GM12878 (cell line): ENCODE measurements at regions not wholly inside any gene's neighbourhood (a gene's known extent, or its start where the extent isn't known, plus 50 kb on each side); places are given as distances from the start of the nearest gene placed in this dataset.

Experiments
- ATAC-seq: fragments of 200-7000 bp; cut with Tn5 transposase; 3 replicates; pipeline ENCODE4 v1.9.1; 2020; ENCODE audit warnings: mild to moderate bottlenecking, moderate library complexity
- BruUV-seq: library from RNA; stranded (reverse); fragments of 400-500 nt; replicated peaks from 2 replicates; lab custom pipeline; 2021; lab: Mats Ljungman, UMichigan
- CTCF ChIA-PET: fragments of 300-600 bp; sonication (Branson Sonifier 250); formaldehyde crosslinking; extraction: SDS; loops from one replicate; lab custom pipeline; 2021; ENCODE audit warnings: inconsistent platforms; lab: Yijun Ruan, JAX
- POLR2A ChIA-PET: fragments of 350-600 bp; formaldehyde crosslinking; extraction: SDS; loops from one replicate; lab custom pipeline; 2021; ENCODE audit warnings: inconsistent platforms; lab: Charles Lee
- RAD21 ChIA-PET: fragments of 300-600 bp; sonication (Branson Sonifier 250); formaldehyde crosslinking; loops from one replicate; lab custom pipeline; 2023; ENCODE audit warnings: antibody characterized with exemption; ENCODE audit not compliant: unreplicated experiment; lab: Charles Lee
- SMC1A ChIA-PET: fragments of 300-600 bp; sonication (Branson Sonifier 250); formaldehyde crosslinking; loops from one replicate; lab custom pipeline; 2023; ENCODE audit not compliant: unreplicated experiment, uncharacterized antibody; lab: Charles Lee
- DNase-seq: peaks from one replicate; pipeline ENCODE4 v3.0.0-alpha.2; 2011; ENCODE audit warnings: low read depth, low spot score
- FAIRE-seq: peaks from 3 replicates; lab custom pipeline; 2011; peaks lifted over from hg19 to GRCh38; lab: Jason Lieb, UNC
- H2AFZ ChIP-seq: 2 replicates; pipeline ENCODE4 v1.6.0; 2011; ENCODE audit warnings: low read depth, low read length, control low read depth; ENCODE audit not compliant: control insufficient read depth
- H3K27ac ChIP-seq: 2 replicates; pipeline ENCODE4 v1.5.1; 2011; ENCODE audit warnings: control low read depth; ENCODE audit not compliant: control insufficient read depth, insufficient read depth
- H3K27me3 ChIP-seq, 2 experiments: replicated peaks in 1 of 2; 2 replicates each; pipeline versions ENCODE4 v1.6.0 to v1.6.1; 2011; ENCODE audit warnings: low read length in 1 of 2; ENCODE audit not compliant: control insufficient read depth in 2 of 2, insufficient read depth in 2 of 2
- H3K36me3 ChIP-seq, 2 experiments: 2 replicates each; pipeline ENCODE4 v1.5.1; 2011; ENCODE audit warnings: low read length in 1 of 2; ENCODE audit not compliant: control insufficient read depth in 2 of 2, insufficient read depth in 2 of 2
- H3K4me1 ChIP-seq: 2 replicates; pipeline ENCODE4 v1.6.1; 2011; ENCODE audit warnings: mild to moderate bottlenecking, low read length, moderate library complexity, mixed read lengths; ENCODE audit not compliant: control insufficient read depth, insufficient read depth
- H3K4me2 ChIP-seq: 2 replicates; pipeline ENCODE4 v1.6.0; 2011; ENCODE audit warnings: control low read depth; ENCODE audit not compliant: control insufficient read depth, insufficient read depth
- H3K4me3 ChIP-seq: fragments of 200-600 bp; sonication (generic); 2 replicates; pipeline ENCODE4 v1.5.1; 2016
- H3K79me2 ChIP-seq: 2 replicates; pipeline ENCODE4 v1.6.0; 2011; ENCODE audit warnings: low read length; ENCODE audit not compliant: control insufficient read depth, insufficient read depth
- H3K9ac ChIP-seq: 2 replicates; pipeline ENCODE4 v1.8.0; 2011; ENCODE audit warnings: low read length, control low read depth, mixed read lengths; ENCODE audit not compliant: control insufficient read depth, insufficient read depth
- H3K9me3 ChIP-seq: replicated peaks from 3 replicates; pipeline ENCODE4 v1.5.1; 2011; ENCODE audit warnings: mild to moderate bottlenecking, low read length; ENCODE audit not compliant: control insufficient read depth, insufficient read depth
- H4K20me1 ChIP-seq: 2 replicates; pipeline ENCODE4 v1.6.0; 2011; ENCODE audit not compliant: control insufficient read depth, insufficient read depth
- DPF2 ChIP-seq: fragments of 450-650 bp; IDR thresholded peaks from 2 replicates; pipeline ENCODE4 v1.6.1; 2017; ENCODE audit warnings: mild to moderate bottlenecking
- HCFC1 ChIP-seq: fragments of 150-350 bp; IDR thresholded peaks from 2 replicates; pipeline ENCODE4 v1.6.1; 2014; ENCODE audit warnings: low read length
- KAT2A ChIP-seq: conservative IDR thresholded peaks from 2 replicates; pipeline ENCODE4 v1.6.1; 2011; ENCODE audit warnings: low read depth, low read length; ENCODE audit not compliant: control insufficient read depth
- MEF2B ChIP-seq: fragments of 450-650 bp; IDR thresholded peaks from 2 replicates; pipeline ENCODE4 v1.6.1; 2018; ENCODE audit warnings: mild to moderate bottlenecking, moderate library complexity; ENCODE audit not compliant: partially characterized antibody, poor library complexity, severe bottlenecking
- MYB ChIP-seq: fragments of 150-350 bp; IDR thresholded peaks from 2 replicates; pipeline ENCODE4 v1.6.1; 2014; ENCODE audit warnings: mild to moderate bottlenecking, low read depth, low read length, borderline replicate concordance
- MYC ChIP-seq: IDR thresholded peaks from 2 replicates; pipeline ENCODE4 v1.6.1; 2011; ENCODE audit warnings: mild to moderate bottlenecking, low read length, moderate library complexity, inconsistent platforms; ENCODE audit not compliant: insufficient read depth, insufficient replicate concordance, insufficient read length, severe bottlenecking
- NRF1 ChIP-seq: conservative IDR thresholded peaks from 2 replicates; pipeline ENCODE4 v1.6.1; 2011; ENCODE audit warnings: mild to moderate bottlenecking, low read depth, low read length, improper control_type of control experiment
- PML ChIP-seq: IDR thresholded peaks from 2 replicates; pipeline ENCODE4 v1.6.1; 2012; ENCODE audit warnings: low read length, inconsistent platforms
- RFX5 ChIP-seq: IDR thresholded peaks from 2 replicates; pipeline ENCODE4 v1.6.1; 2011; ENCODE audit warnings: low read depth, low read length, improper control_type of control experiment
- SREBF1 ChIP-seq: IDR thresholded peaks from 2 replicates; pipeline ENCODE4 v1.6.1; 2012; ENCODE audit warnings: mild to moderate bottlenecking, low read length
- SREBF2 ChIP-seq: IDR thresholded peaks from 2 replicates; pipeline ENCODE4 v1.6.1; 2012; ENCODE audit warnings: mild to moderate bottlenecking, low read length
- SUPT20H ChIP-seq: IDR thresholded peaks from 2 replicates; pipeline ENCODE4 v1.6.1; 2011; ENCODE audit warnings: low read depth, mild to moderate bottlenecking, low read length, moderate library complexity, borderline replicate concordance; ENCODE audit not compliant: control insufficient read depth
- TCF12 ChIP-seq: IDR thresholded peaks from 2 replicates; pipeline ENCODE4 v1.6.1; 2011; ENCODE audit warnings: low read depth, mild to moderate bottlenecking, low read length
- WRNIP1 ChIP-seq: IDR thresholded peaks from 2 replicates; pipeline ENCODE4 v1.6.1; 2011; ENCODE audit warnings: low read depth, low read length, improper control_type of control experiment, borderline replicate concordance
- ZNF207 ChIP-seq: fragments of 450-650 bp; IDR thresholded peaks from 2 replicates; pipeline ENCODE4 v1.6.1; 2014; ENCODE audit warnings: antibody characterized with exemption, mild to moderate bottlenecking, borderline replicate concordance
- WGBS: methylation state at CpG from one replicate; pipeline ENCODE4 v1.1.6; 2016; ENCODE audit warnings: low lambda C conversion rate; ENCODE audit not compliant: insufficient replicate concordance, insufficient coverage; ENCODE audit errors: missing lambda C conversion rate; 5-methylcytosine and 5-hydroxymethylcytosine counted together
- in situ Hi-C: fragments of 300-500 bp; cut with MboI; formaldehyde crosslinking; loops from 9 replicates; pipeline ENCODE4 v1.14.3; 2018; ENCODE audit warnings: mixed read lengths
- intact Hi-C: fragments of 100-400 bp; cut with micrococcal nuclease; formaldehyde crosslinking; loops from one replicate; pipeline ENCODE4 v1.14.2; 2022; ENCODE audit not compliant: unreplicated experiment
- TF ChIP-seq, protein P1 (sequence below): fragments of 150-350 bp; IDR thresholded peaks from 2 replicates; pipeline ENCODE4 v1.6.1; 2014; ENCODE audit warnings: mild to moderate bottlenecking, low read depth, low read length
- TF ChIP-seq, protein P2 (sequence below): IDR thresholded peaks from 2 replicates; pipeline ENCODE4 v1.6.1; 2012; ENCODE audit warnings: improper control_type of control experiment, low read depth, low read length; ENCODE audit not compliant: insufficient replicate concordance
- TF ChIP-seq, protein P3 (sequence below): IDR thresholded peaks from 2 replicates; pipeline ENCODE4 v1.6.1; 2011; ENCODE audit warnings: low read depth, mild to moderate bottlenecking, low read length, moderate library complexity, borderline replicate concordance; ENCODE audit errors: extremely low read depth

DNA sequence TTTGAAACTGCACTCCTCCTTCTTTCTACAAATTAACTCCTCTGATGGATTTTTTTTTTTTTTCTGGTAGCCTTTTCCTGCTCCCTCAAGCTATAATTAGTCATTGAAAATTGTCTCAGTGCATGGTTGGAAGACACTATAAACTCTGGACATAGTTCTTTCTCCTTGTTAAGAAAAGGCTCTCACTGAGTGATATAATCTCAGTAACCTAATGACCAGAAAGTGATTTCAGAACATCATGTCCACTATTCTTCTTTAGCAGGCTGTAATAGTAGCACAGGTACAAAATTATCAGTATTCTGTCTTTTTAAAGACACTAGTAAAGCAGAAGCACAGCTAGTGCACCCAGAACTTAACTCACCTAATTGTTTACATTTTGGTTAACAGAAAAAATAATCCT lies 752.6 kb upstream of the PHF14 start (continued):
- TF ChIP-seq, protein P1, sequence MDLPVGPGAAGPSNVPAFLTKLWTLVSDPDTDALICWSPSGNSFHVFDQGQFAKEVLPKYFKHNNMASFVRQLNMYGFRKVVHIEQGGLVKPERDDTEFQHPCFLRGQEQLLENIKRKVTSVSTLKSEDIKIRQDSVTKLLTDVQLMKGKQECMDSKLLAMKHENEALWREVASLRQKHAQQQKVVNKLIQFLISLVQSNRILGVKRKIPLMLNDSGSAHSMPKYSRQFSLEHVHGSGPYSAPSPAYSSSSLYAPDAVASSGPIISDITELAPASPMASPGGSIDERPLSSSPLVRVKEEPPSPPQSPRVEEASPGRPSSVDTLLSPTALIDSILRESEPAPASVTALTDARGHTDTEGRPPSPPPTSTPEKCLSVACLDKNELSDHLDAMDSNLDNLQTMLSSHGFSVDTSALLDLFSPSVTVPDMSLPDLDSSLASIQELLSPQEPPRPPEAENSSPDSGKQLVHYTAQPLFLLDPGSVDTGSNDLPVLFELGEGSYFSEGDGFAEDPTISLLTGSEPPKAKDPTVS: no peak
- no peak for TF ChIP-seq NRF1

DNA sequence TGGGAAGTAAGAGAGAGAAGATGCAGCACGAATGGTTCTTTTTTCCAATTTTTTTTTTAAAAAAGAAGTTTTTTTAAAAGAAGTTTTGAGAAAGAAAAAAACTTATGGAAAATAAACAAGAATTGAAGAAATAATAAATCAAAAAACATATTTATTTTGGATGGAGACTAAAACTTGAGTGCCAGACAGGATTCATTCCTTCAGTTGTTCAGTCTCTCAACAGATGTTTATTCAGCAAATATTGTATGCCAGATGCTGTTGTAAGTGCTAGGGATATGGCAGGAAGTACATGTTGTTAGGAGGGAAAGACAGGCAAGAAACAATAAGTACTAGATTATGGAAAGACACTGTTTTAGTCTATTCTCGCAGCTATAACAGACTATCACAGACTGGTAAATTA lies 750.7 kb upstream of the PHF14 start:
- ChIA-PET SMC1A (no interaction called here), CTCF (no interaction called here), POLR2A (no interaction called here), RAD21 (no interaction called here)
- in situ Hi-C loops: no loop called here
- no peaks in the 10 kb centered on the region for H4K20me1 ChIP-seq
- intact Hi-C loops: no loop called here
- H3K27ac ChIP-seq: no peak overlapping the region
- H3K79me2 ChIP-seq: no peaks in the 10 kb centered on the region
- no peaks in the 10 kb centered on the region for H3K9me3 ChIP-seq
- H3K4me3 ChIP-seq: no peak overlapping the region
- no TSS peak for BruUV-seq
- H2AFZ ChIP-seq: no peak overlapping the region
- H3K36me3 ChIP-seq: no peaks in the 10 kb centered on the region
- H3K9ac ChIP-seq: no peak overlapping the region
- no peak for ATAC-seq
- no peaks in the 10 kb centered on the region for H3K27me3 ChIP-seq
- H3K4me2 ChIP-seq: no peak overlapping the region
- no peaks in the 10 kb centered on the region for H3K4me1 ChIP-seq
- no peak for DNase-seq
- FAIRE-seq: no peak
- WGBS: 5% methylated on average over 2 of the region's 2 CpGs
- TF ChIP-seq, protein P2, sequence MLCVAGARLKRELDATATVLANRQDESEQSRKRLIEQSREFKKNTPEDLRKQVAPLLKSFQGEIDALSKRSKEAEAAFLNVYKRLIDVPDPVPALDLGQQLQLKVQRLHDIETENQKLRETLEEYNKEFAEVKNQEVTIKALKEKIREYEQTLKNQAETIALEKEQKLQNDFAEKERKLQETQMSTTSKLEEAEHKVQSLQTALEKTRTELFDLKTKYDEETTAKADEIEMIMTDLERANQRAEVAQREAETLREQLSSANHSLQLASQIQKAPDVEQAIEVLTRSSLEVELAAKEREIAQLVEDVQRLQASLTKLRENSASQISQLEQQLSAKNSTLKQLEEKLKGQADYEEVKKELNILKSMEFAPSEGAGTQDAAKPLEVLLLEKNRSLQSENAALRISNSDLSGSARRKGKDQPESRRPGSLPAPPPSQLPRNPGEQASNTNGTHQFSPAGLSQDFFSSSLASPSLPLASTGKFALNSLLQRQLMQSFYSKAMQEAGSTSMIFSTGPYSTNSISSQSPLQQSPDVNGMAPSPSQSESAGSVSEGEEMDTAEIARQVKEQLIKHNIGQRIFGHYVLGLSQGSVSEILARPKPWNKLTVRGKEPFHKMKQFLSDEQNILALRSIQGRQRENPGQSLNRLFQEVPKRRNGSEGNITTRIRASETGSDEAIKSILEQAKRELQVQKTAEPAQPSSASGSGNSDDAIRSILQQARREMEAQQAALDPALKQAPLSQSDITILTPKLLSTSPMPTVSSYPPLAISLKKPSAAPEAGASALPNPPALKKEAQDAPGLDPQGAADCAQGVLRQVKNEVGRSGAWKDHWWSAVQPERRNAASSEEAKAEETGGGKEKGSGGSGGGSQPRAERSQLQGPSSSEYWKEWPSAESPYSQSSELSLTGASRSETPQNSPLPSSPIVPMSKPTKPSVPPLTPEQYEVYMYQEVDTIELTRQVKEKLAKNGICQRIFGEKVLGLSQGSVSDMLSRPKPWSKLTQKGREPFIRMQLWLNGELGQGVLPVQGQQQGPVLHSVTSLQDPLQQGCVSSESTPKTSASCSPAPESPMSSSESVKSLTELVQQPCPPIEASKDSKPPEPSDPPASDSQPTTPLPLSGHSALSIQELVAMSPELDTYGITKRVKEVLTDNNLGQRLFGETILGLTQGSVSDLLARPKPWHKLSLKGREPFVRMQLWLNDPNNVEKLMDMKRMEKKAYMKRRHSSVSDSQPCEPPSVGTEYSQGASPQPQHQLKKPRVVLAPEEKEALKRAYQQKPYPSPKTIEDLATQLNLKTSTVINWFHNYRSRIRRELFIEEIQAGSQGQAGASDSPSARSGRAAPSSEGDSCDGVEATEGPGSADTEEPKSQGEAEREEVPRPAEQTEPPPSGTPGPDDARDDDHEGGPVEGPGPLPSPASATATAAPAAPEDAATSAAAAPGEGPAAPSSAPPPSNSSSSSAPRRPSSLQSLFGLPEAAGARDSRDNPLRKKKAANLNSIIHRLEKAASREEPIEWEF: no peak
- TF ChIP-seq PML: no peak
- no peak for TF ChIP-seq DPF2
- no peak for TF ChIP-seq KAT2A
- no peak for TF ChIP-seq MYB
- no peak for TF ChIP-seq MEF2B
- no peak for TF ChIP-seq MYC
- TF ChIP-seq WRNIP1: no peak
- no peak for TF ChIP-seq RFX5
- no peak for TF ChIP-seq HCFC1
- no peak for TF ChIP-seq SREBF1
- TF ChIP-seq, protein P3, sequence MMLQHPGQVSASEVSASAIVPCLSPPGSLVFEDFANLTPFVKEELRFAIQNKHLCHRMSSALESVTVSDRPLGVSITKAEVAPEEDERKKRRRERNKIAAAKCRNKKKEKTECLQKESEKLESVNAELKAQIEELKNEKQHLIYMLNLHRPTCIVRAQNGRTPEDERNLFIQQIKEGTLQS: no peak
- TF ChIP-seq SUPT20H: no peak
- TF ChIP-seq SREBF2: no peak
- no peak for TF ChIP-seq ZNF207
- no peak for TF ChIP-seq TCF12
